AG08396 (cell line): ENCODE measurements at regions not wholly inside any gene's neighbourhood (a gene's known extent, or its start where the extent isn't known, plus 50 kb on each side); places are given as distances from the start of the nearest gene placed in this dataset.
"Not testable (repeated sequence)": the region's sequence is repeated elsewhere in the genome, so short reads cannot be mapped to it uniquely, and the experiment has no call there.

Experiments used
- DNase-seq: peaks from one replicate; pipeline ENCODE4 v3.0.0; 2012; ENCODE audit warnings: low spot score, mixed read lengths

DNA sequence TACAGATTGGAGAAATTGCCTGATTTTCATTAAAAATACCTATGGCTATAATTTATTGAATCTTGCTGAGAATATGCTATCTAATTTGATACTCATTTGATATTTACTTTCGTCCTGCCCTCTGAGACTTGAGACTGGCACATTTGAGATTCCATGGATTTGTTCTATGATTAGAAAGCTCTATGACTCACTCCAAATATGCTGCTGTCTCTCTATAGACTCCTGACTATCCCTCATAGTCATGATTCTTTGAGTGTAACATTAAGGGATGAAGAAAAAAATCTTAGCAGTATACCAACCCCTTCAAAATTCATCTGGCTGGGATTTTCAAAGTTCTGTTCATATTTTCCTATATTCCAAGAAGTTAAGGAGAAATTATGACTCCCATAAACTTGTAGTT is 191.9 kb downstream of the LRIG3 start:
- peak; percentile 8 for DNase-seq

DNA sequence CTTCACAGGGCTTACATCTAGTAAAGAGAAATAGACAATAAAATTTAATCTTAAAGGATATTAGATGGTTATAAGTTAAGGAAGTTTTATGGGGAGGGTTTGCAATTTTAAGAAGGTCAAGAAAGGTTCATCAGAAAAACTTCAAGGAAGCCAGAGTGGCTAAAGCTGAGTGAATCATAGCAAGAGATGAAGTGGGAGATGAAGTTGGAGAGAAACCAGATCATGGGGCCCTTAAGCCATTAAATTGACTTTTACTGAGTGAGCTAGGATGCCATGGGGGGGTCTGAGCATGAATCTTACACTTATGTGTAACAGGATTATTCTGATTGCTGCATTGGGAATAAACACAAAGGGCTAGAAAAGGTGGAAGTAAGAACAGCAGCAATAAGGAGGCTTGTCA is 189.2 kb downstream of the LRIG3 start:
- no peak for DNase-seq

GRCh38 chr12:58732894-58733293 is 187.4 kb downstream of the LRIG3 start:
- DNase-seq: no peak

GRCh38 chr12:58741226-58741625 is 179.1 kb downstream of the LRIG3 start:
- DNase-seq: no peak

DNA sequence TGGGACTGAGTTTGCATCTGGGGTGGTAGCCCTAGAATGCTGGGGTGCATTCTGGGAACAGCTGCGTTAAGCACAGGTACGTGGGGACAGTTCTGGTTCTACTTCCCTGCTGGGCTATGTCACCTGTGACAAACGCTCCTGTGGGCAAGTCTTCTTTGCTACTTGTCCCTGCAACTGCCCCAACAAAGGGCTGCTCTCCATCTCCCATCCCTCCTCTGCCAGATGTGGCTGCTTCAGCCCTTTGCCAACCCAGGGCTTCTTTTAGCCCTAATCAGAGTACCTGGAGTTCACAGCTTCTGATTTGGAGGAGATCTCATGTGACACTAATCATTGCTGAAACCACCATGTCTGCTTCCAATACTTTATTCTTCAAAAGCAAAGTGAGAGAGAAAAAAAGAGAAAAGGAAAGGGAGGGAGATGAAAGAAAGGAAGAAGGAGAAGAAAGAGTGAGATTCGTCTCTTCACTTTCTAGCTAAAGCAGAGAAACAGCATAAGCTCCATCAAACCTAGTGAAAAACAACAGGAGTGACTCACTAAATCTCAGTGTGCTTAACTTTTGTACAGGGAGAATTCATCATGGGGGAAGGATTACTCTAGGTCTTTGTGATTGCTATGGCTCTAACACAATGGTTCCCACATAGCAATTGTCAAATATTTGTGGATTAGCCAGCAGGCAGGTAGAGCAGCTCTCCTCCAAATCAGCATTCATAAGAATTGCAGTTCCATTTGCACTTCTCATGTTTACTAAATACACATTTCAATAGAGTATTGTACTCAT is 174.8 kb downstream of the LRIG3 start:
- DNase-seq: no peak

DNA sequence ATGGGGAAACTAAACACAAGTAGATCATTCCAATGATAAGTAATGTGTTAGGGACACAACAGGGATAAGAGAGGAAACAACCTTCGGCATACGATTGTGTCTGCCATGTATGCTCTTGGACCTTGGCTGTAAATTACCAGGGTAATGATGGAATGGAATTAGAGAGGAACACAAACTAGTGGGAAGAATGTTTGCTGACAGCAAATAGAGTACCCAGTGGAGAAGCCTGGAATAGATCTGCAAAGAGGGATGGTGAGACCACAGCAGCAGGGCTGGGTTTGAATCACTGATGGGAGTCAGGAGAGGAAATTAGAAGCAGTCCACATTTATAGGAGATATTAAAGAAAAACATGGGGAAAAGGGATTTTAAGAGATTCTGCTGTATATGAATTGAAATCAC is 172.8 kb downstream of the LRIG3 start:
- DNase-seq: no peak

- DNase-seq: peak; percentile 58
Observed at GRCh38 chr12:58750484-58750883, 169.8 kb downstream of the LRIG3 start.

DNA sequence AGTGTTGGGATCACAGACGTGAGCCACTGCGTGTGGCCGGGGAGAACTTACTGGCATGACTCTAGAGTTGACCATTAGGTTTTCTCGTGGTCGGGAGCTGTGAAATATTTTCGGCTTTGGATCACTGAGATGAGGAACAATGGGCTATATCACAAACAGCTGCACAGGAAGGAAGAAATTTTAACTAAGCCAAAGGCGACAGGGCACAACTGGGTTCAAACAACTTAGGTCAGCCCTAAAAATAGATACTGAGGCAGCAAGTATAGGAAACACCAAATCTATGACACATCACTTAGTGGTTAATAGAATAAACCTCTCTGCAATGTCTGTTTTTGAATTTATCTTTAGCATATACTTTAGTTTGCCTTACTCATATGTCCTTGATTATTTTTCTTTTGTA is 162.9 kb downstream of the LRIG3 start:
- DNase-seq: peak; percentile 44

DNA sequence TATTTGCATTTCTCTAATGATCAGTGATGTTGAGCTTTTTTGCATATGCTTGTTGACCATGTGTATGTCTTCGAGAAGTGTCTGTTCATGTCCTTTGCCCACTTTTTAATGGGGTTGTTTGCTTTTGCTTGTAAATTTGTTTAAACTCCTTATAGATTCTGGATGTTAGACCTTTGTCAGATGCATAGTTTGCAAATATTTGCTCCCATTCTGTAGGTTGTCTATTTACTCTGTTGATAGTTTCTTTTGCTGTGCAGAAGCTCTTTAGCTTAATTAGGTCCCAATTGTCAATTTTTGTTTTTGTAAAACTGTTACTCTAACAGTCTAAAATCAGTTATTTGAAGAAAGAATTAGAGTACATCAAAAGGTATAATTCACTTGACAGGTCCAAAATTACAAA is 160.6 kb downstream of the LRIG3 start:
- DNase-seq: not testable (repeated sequence)

- DNase-seq: no peak
Observed at GRCh38 chr12:58761308-58761707, 159.0 kb downstream of the LRIG3 start.

DNA sequence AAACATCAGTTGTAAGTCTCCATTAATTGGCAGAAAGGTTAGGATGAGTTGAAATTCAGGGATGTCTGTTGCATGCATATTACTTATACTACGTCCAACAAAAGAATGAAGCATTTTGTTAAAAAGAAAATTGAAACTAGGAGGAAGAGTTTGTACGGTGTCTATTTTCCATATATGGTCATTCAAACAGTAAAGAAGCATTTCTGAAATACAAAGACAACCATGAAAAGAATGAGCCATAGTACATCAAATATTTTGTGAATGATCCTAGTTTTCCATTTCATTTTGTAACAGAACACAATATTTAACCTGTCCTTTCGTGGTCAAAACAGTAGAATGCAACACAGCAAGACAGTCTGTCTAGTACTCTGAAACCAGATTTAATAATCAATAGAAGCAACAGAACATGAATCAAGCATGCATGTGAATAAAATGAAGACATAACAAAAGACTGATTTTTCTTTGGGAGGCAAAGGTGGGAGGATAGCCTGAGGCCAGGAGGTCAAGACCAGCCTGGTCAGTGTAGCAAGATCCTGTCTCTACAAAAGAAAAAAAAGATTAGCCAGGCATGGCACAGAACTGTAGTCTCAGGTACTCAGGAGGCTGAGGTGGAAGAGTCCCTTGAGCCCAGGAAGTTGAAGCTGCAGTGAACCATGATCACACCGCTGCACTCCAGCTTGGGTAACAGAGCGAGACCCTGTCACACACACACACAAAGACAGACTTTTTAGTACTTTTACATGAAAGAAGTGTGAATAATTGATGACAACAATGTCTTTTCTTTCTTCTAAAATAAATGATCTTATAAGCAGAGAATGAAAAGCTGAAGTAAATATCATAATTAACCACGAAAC is 156.0 kb downstream of the LRIG3 start:
- no peak for DNase-seq

DNA sequence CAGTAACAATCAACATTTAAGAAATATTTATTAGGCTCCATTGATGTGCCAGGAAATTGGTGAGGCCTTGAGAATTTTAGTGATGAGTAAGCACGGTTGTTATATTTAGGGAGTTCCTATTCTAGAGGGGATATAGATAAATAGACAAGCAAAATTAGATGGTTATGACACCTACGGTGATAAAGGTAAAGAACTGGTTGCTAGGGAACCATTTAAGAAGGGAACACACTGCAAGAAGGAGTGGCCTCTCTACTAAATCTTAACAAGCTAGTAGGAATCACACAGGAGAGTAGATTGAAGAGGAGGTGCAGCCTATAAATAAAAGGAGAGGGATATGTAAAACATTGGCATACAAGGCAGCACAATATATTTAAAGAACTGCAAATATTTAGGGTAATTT is 155.2 kb downstream of the LRIG3 start:
- no peak for DNase-seq

DNA sequence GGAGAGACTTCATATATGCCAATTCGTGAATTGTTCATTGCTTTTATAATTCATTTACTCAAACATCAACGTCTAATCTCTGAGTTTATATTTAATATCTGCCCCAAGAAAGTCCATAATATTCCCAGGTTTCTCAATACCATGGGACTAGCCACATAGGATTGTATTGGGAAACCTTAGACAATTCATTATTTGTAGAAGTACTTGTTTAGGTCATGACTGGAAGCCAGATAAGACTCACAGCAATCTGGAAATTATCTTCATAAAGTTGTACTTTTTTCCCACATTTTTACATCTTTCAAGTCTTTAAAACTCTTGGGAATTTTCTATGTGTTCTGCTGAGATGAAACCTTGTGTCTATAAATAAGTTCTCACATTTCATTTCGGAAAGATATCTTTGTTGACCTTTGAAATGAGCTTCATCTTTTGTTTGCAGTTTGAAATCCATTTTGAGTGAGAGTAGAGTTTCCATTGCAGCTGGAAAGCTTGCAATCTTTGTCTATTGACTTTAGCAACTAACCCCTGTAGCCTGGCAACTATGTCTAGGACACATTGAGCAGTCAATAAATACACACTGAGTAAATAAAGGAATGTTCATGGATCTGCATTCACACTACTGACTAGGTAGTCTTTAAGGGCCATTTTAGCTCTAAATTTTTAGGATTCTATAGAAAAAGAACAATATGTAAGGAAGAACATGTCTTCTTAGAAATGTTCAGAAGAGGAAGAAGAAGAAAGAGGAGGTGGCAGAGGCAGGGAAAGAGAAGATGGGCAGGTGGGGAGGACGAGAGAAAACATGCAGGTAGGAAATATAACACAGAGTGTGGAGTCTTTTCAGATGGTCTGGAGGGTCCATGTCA is 154.4 kb downstream of the LRIG3 start:
- no peak for DNase-seq

DNA sequence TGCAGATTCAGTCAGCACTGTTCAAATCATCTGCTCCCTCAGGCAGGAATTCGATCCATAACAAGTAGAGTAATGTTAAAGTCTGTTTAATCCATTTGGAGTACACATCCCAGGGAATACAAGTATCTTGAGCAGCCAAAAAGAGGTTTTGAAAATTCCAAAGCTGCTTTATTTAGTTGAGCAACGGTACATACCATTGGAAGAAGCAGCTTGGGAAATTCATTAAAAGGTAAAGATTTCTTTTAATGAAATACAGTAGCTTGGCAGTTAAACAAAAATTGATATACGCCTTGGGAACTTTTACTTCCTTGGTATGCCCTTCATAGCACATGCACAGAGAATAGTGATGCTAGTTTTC is 153.8 kb downstream of the LRIG3 start:
- DNase-seq: no peak

DNA sequence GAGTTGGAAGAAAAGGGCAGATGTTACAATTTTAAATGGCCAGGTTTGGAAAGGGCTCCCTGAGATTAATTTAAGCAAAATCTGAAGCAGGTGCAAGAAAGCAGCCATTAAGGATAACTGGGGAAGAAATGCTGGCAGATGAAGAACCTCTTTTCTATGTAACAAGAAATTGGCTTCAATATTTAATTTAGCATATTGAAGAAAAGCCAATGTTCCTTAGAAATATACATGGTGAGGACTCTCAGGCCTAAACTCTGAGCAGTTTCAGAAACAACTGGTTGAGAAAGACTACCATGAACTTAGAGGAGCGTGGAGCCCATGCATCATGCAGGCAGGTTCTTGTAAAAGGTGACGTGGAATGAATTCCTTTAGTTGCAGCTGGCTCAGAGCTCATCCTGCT is 152.8 kb downstream of the LRIG3 start:
- DNase-seq: no peak

GRCh38 chr12:58773986-58774385 is 146.3 kb downstream of the LRIG3 start:
- no peak for DNase-seq

GRCh38 chr12:58774731-58775130 is 145.6 kb downstream of the LRIG3 start:
- DNase-seq: no peak

DNA sequence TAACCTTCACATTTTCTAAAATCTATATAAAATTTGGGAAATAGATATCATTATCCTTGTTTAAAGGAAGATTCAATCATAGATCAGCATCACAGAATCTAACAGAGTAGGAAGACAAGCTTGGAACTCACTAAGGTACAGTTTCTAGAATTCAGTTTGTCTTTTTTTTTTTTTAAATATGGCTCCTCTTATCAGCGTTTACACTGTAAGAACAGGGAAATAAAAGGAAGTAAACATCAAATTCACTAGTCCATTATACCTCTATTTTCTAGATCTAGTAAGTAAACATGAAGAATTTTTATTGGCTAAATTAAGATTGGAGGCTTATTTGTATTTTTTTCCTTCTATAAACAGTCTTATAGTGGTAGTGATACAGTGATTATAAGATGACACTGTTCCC is 144.9 kb downstream of the LRIG3 start:
- no peak for DNase-seq

- DNase-seq: no peak
Observed at GRCh38 chr12:58776144-58776543, 144.2 kb downstream of the LRIG3 start.

DNA sequence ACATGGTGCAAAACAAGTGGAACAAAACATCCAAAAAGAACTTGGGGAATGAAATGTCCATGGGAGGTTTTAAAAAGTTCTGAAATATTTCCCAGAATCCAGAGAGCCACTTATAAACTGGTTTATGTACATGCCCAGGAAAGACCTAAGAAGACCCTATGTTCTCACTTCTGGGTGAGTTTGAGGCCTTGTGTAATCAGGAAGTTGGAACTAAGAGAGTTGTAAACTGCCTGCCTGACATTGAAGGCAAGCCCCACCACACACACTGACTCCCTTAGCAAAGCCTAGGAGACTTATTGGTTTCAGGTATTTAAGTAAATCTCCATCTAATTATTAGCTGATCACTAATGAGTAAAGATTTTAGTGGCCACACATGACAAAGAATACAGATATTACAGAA is 142.5 kb downstream of the LRIG3 start:
- DNase-seq: no peak

GRCh38 chr12:58781609-58782008 is 138.7 kb downstream of the LRIG3 start:
- DNase-seq: no peak

DNA sequence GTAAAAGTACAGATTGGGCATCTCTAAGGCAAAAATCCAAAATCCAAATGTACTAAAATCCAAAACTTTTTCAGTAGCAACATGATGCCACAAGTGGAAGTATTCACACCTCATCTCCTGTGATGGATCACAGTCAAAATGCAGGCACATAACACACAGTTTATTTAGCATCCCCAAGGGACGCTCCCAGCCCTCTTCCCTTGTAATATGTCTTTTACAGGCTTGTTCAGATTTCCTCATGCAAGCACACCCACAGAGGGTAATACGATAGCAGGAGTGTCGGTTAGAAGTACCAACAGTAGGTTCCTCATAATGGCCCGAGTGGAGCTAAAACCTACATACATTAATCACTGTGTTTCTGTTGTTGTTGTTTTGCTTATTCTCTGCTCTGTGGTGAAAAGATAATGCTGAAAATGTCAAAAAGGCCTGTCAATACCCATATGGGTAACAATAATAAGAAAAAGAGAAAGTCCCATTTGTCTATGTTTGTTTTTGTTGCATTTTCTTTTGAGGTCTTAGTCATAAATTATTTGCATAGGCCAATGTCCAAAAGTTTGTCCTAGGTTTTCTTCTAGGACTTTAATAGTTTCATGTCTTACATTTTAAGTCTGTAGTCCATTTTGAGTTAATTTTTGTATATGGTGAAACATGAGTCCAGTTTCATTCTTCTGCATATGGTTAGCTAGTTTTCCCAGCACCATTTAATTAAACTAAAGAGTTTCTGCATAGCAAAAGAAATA is 133.1 kb downstream of the LRIG3 start:
- no peak for DNase-seq
